ENCODE measurements at regions not wholly inside any gene's neighbourhood (a gene's known extent, or its start where the extent isn't known, plus 50 kb on each side); places are given as distances from the start of the nearest gene placed in this dataset.

DNA sequence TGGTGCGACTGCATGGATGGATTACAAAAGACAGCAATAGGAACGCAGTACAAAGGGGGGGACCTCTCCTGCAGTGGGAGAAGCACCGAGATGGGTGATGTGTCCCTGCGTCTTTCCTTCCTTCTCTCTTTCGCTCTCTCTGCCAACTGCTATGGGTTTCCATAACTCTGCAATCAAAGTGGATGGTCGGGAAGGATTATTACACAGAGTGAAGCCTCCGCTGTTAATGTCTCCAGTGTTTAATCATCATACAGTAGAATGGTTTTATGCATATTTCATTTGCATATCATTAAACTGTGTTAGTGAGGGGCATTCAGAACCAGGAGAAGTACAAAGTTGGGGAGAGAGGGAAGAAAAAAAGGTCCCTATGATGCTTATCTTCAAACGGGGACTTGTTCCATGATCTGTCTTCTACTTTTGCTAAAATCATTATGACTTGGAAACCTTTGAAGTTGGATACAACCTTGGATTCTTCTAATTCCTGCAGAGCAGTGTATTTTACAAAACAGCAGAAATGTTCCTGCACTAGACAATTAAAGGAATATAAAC lies 255.9 kb upstream of the PMFBP1 start:
- TF ChIP-seq, protein P1, sequence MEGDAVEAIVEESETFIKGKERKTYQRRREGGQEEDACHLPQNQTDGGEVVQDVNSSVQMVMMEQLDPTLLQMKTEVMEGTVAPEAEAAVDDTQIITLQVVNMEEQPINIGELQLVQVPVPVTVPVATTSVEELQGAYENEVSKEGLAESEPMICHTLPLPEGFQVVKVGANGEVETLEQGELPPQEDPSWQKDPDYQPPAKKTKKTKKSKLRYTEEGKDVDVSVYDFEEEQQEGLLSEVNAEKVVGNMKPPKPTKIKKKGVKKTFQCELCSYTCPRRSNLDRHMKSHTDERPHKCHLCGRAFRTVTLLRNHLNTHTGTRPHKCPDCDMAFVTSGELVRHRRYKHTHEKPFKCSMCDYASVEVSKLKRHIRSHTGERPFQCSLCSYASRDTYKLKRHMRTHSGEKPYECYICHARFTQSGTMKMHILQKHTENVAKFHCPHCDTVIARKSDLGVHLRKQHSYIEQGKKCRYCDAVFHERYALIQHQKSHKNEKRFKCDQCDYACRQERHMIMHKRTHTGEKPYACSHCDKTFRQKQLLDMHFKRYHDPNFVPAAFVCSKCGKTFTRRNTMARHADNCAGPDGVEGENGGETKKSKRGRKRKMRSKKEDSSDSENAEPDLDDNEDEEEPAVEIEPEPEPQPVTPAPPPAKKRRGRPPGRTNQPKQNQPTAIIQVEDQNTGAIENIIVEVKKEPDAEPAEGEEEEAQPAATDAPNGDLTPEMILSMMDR (IDR thresholded peaks at IDR 0.05) = no peak
- TF ChIP-seq POLR2A (IDR thresholded peaks at IDR 0.05) (no peak), POLR2AphosphoS5 (IDR thresholded peaks at IDR 0.05) (no peak), EP300 (IDR thresholded peaks at IDR 0.05) (no peak)

Measured in sigmoid colon (tissue), 4 donors.